H1 (cell line): ENCODE measurements at regions not wholly inside any gene's neighbourhood (a gene's known extent, or its start where the extent isn't known, plus 50 kb on each side); places are given as distances from the start of the nearest gene placed in this dataset.

Experiments used
- CTCF ChIA-PET: fragments of 300-600 bp; sonication (Branson Sonifier 250); formaldehyde crosslinking; loops from one replicate; lab custom pipeline; 2021; ENCODE audit not compliant: partially characterized antibody; lab: Charles Lee
- POLR2A ChIA-PET: fragments of 300-600 bp; sonication (Branson Sonifier 250); formaldehyde crosslinking; loops from one replicate; lab custom pipeline; 2021; ENCODE audit warnings: inconsistent platforms; ENCODE audit not compliant: partially characterized antibody; lab: Charles Lee
- DNase-seq, 2 experiments: peaks; one replicate each; pipeline versions ENCODE4 v3.0.0 to v3.0.0-alpha.2; 2010 to 2022; ENCODE audit warnings: low spot score in 2 of 2, low read depth in 1 of 2, mixed read lengths in 1 of 2
- FAIRE-seq: peaks from 2 replicates; lab custom pipeline; 2011; peaks lifted over from hg19 to GRCh38; lab: Jason Lieb, UNC
- H2AFZ ChIP-seq: 2 replicates; pipeline ENCODE4 v1.8.1; 2012; ENCODE audit warnings: low read length, inconsistent platforms
- H2AK5ac ChIP-seq: 2 replicates; pipeline ENCODE4 v1.6.1; 2013; ENCODE audit warnings: low read depth, low read length
- H2BK120ac ChIP-seq: replicated peaks from 2 replicates; pipeline ENCODE3; 2013; ENCODE audit warnings: low read depth, low read length, inconsistent platforms
- H2BK12ac ChIP-seq: 2 replicates; pipeline ENCODE4 v1.6.1; 2013; ENCODE audit warnings: low read depth, low read length
- H2BK15ac ChIP-seq: 2 replicates; pipeline ENCODE4 v1.6.1; 2013; ENCODE audit warnings: low read length
- H2BK20ac ChIP-seq: 2 replicates; pipeline ENCODE4 v1.6.1; 2013; ENCODE audit warnings: low read length
- H2BK5ac ChIP-seq: 2 replicates; pipeline ENCODE4 v1.6.1; 2013; ENCODE audit warnings: low read depth, low read length
- H3K14ac ChIP-seq: 2 replicates; pipeline ENCODE4 v1.6.1; 2013; ENCODE audit warnings: inconsistent platforms; ENCODE audit not compliant: insufficient read length
- H3K18ac ChIP-seq: 2 replicates; pipeline ENCODE4 v1.6.1; 2013; ENCODE audit warnings: low read length; ENCODE audit errors: extremely low read depth
- H3K23ac ChIP-seq: 2 replicates; pipeline ENCODE4 v1.6.1; 2013; ENCODE audit warnings: inconsistent platforms; ENCODE audit not compliant: insufficient read length
- H3K23me2 ChIP-seq: 2 replicates; pipeline ENCODE4 v1.6.1; 2013; ENCODE audit warnings: low read depth, low read length
- H3K27ac ChIP-seq: 2 replicates; pipeline ENCODE4 v1.6.1; 2011; ENCODE audit warnings: low read depth, low read length, inconsistent platforms
- H3K27me3 ChIP-seq, 4 experiments: replicated peaks in 1 of 4; 1 replicate in 1 of 4; 2 replicates in 3 of 4; pipeline versions ENCODE4 v1.6.1 to v1.8.1; 2011 to 2013; ENCODE audit warnings: low read length in 3 of 4, mild to moderate bottlenecking in 3 of 4, inconsistent platforms in 2 of 4, mixed read lengths in 2 of 4, moderate library complexity in 1 of 4; ENCODE audit not compliant: control insufficient read depth in 3 of 4, insufficient read depth in 3 of 4; ENCODE audit errors: extremely low read depth in 1 of 4
- H3K36me3 ChIP-seq, 4 experiments: 2 replicates each; pipeline versions ENCODE4 v1.6.1 to v1.8.1; 2011 to 2013; ENCODE audit warnings: mild to moderate bottlenecking in 4 of 4, low read length in 3 of 4, moderate library complexity in 2 of 4, control low read depth in 1 of 4, inconsistent platforms in 1 of 4; ENCODE audit not compliant: insufficient read depth in 4 of 4, control insufficient read depth in 2 of 4
- H3K4ac ChIP-seq: replicated peaks from 2 replicates; pipeline ENCODE3; 2013; ENCODE audit warnings: low read length, low read depth, mixed read lengths, inconsistent platforms; ENCODE audit not compliant: insufficient read length
- H3K4me1 ChIP-seq, 4 experiments: replicated peaks in 1 of 4; 1 replicate in 1 of 4; 2 replicates in 3 of 4; pipeline versions ENCODE4 v1.6.1 to v1.8.1; 2011 to 2013; ENCODE audit warnings: low read length in 3 of 4, inconsistent platforms in 2 of 4, mixed read lengths in 1 of 4; ENCODE audit not compliant: insufficient read depth in 4 of 4, control insufficient read depth in 3 of 4
- H3K4me2 ChIP-seq, 2 experiments: 2 replicates each; pipeline versions ENCODE4 v1.6.1 to v1.8.1; 2011 to 2013; ENCODE audit warnings: low read depth in 2 of 2, low read length in 2 of 2, control low read depth in 1 of 2, inconsistent platforms in 1 of 2, mild to moderate bottlenecking in 1 of 2; ENCODE audit not compliant: insufficient read depth in 1 of 2
- H3K4me3 ChIP-seq, 4 experiments: fragments of 200-600, 300-600 bp in 1 of 4; sonication (generic), shearing (Covaris generic), sonication (Bioruptor Twin) in 1 of 4; 2 replicates each; pipeline versions ENCODE4 v1.5.1 to v1.8.1; 2011 to 2016; ENCODE audit warnings: low read length in 4 of 4, low read depth in 3 of 4, control low read depth in 2 of 4, inconsistent platforms in 2 of 4, mild to moderate bottlenecking in 2 of 4, mixed read lengths in 1 of 4, moderate library complexity in 1 of 4; ENCODE audit not compliant: insufficient read depth in 2 of 4; ENCODE audit errors: extremely low read depth in 1 of 4
- H3K56ac ChIP-seq: replicated peaks from 2 replicates; pipeline ENCODE3; 2013; ENCODE audit warnings: low read depth, mild to moderate bottlenecking, mixed read lengths, low read length, inconsistent platforms; ENCODE audit not compliant: insufficient read length
- H3K79me1 ChIP-seq: 2 replicates; pipeline ENCODE4 v1.6.1; 2013; ENCODE audit warnings: low read depth, low read length, control low read depth
- H3K79me2 ChIP-seq, 2 experiments: 2 replicates each; pipeline versions ENCODE4 v1.6.1 to v1.8.1; 2012 to 2013; ENCODE audit warnings: low read length in 2 of 2, mild to moderate bottlenecking in 2 of 2, inconsistent platforms in 1 of 2; ENCODE audit not compliant: insufficient read depth in 2 of 2, control insufficient read depth in 1 of 2
- H3K9ac ChIP-seq, 4 experiments: replicated peaks in 1 of 4; 1 replicate in 1 of 4; 2 replicates in 3 of 4; pipeline versions ENCODE4 v1.6.1 to v1.8.1; 2011 to 2013; ENCODE audit warnings: low read depth in 3 of 4, low read length in 3 of 4, control low read depth in 2 of 4, mild to moderate bottlenecking in 2 of 4, moderate library complexity in 2 of 4, inconsistent platforms in 1 of 4; ENCODE audit errors: extremely low read depth in 1 of 4
- H3K9me3 ChIP-seq, 2 experiments: 2 replicates each; pipeline versions ENCODE4 v1.6.1 to v1.8.1; 2012 to 2013; ENCODE audit warnings: mild to moderate bottlenecking in 2 of 2, moderate library complexity in 2 of 2, control low read depth in 1 of 2, inconsistent platforms in 1 of 2, low read depth in 1 of 2, low read length in 1 of 2, mixed read lengths in 1 of 2; ENCODE audit not compliant: insufficient read depth in 2 of 2
- H4K20me1 ChIP-seq, 2 experiments: replicated peaks in 1 of 2; 2 replicates each; pipeline versions ENCODE3 to v1.8.1; 2011 to 2013; ENCODE audit warnings: inconsistent platforms in 2 of 2, low read length in 2 of 2, mild to moderate bottlenecking in 1 of 2; ENCODE audit not compliant: insufficient read depth in 2 of 2, control insufficient read depth in 1 of 2
- H4K5ac ChIP-seq: 2 replicates; pipeline ENCODE4 v1.6.1; 2013; ENCODE audit warnings: low read length, low read depth, mixed read lengths, inconsistent platforms; ENCODE audit not compliant: insufficient read length
- H4K8ac ChIP-seq: 2 replicates; pipeline ENCODE4 v1.8.0; 2013; ENCODE audit warnings: mild to moderate bottlenecking, moderate library complexity, low read length, inconsistent platforms; ENCODE audit not compliant: insufficient read depth; ENCODE audit errors: extremely low read depth
- H4K91ac ChIP-seq: replicated peaks from 2 replicates; pipeline ENCODE3; 2013; ENCODE audit warnings: low read length, mixed read lengths, inconsistent platforms; ENCODE audit not compliant: insufficient read length
- CEBPB ChIP-seq: IDR thresholded peaks from 2 replicates; pipeline ENCODE4 v1.6.1; 2012; ENCODE audit warnings: low read depth, low read length
- EP300 ChIP-seq, 2 experiments: IDR thresholded peaks; 1 replicate in 1 of 2; 2 replicates in 1 of 2; pipeline ENCODE4 v1.6.1; 2011 to 2012; ENCODE audit warnings: low read depth in 2 of 2, low read length in 2 of 2, mild to moderate bottlenecking in 2 of 2, borderline replicate concordance in 1 of 2, inconsistent platforms in 1 of 2, moderate library complexity in 1 of 2
- FOSL1 ChIP-seq: IDR thresholded peaks from 2 replicates; pipeline ENCODE4 v1.6.1; 2011; ENCODE audit warnings: mild to moderate bottlenecking, low read depth, low read length, moderate library complexity; ENCODE audit not compliant: insufficient read depth
- GTF2F1 ChIP-seq: IDR thresholded peaks from 2 replicates; pipeline ENCODE4 v1.6.1; 2012; ENCODE audit warnings: low read depth, low read length, improper control_type of control experiment, borderline replicate concordance
- JUN ChIP-seq: IDR thresholded peaks from 2 replicates; pipeline ENCODE4 v1.6.1; 2011; ENCODE audit warnings: low read depth, mild to moderate bottlenecking, improper control_type of control experiment, low read length
- RAD21 ChIP-seq, 2 experiments: IDR thresholded peaks in 1 of 2; conservative IDR thresholded peaks in 1 of 2; 2 replicates each; pipeline ENCODE4 v1.6.1; 2011; ENCODE audit warnings: low read depth in 2 of 2, low read length in 2 of 2, improper control_type of control experiment in 1 of 2, inconsistent platforms in 1 of 2, mild to moderate bottlenecking in 1 of 2, moderate library complexity in 1 of 2
- RBBP5 ChIP-seq: IDR thresholded peaks from 2 replicates; pipeline ENCODE4 v1.7.1; 2012; ENCODE audit warnings: low read depth, mild to moderate bottlenecking, inconsistent platforms, low read length, moderate library complexity, borderline replicate concordance
- SAP30 ChIP-seq: fragments of 300-600 bp; sonication (generic); IDR thresholded peaks from 2 replicates; pipeline ENCODE4 v1.7.1; 2012; ENCODE audit warnings: low read length, moderate library complexity, mild to moderate bottlenecking, inconsistent platforms; ENCODE audit not compliant: insufficient read depth, insufficient replicate concordance
- SP2 ChIP-seq: IDR thresholded peaks from 2 replicates; pipeline ENCODE4 v1.6.1; 2012; ENCODE audit warnings: mild to moderate bottlenecking, low read length, inconsistent platforms
- TCF12 ChIP-seq: IDR thresholded peaks from 2 replicates; pipeline ENCODE4 v1.6.1; 2011; ENCODE audit warnings: low read depth, mild to moderate bottlenecking, low read length
- USF2 ChIP-seq: IDR thresholded peaks from 2 replicates; pipeline ENCODE4 v1.6.1; 2011; ENCODE audit warnings: low read length, improper control_type of control experiment
- WGBS, 2 experiments: shearing (Covaris generic) in 1 of 2; methylation state at CpG; one replicate each; pipeline versions ENCODE4 v1.1.6 to v1.1.7; 2013 to 2015; ENCODE audit warnings: low lambda C conversion rate in 2 of 2, mixed read lengths in 2 of 2, inconsistent platforms in 1 of 2, low coverage in 1 of 2, missing lambda C conversion rate in 1 of 2; ENCODE audit not compliant: insufficient replicate concordance in 2 of 2, insufficient coverage in 1 of 2, insufficient read length in 1 of 2; ENCODE audit errors: extremely low coverage in 1 of 2, missing lambda C conversion rate in 1 of 2; 5-methylcytosine and 5-hydroxymethylcytosine counted together

- H2BK5ac ChIP-seq: no peak overlapping the region
- H3K56ac ChIP-seq: no peak overlapping the region
- no peak overlapping the region for H3K18ac ChIP-seq
- no peak overlapping the region for H4K8ac ChIP-seq
- H3K4me1 ChIP-seq: peaks cover 3 to 17% (median 10%) of the 10 kb centered on the region in 4 experiments
- H2BK120ac ChIP-seq: no peak overlapping the region
- CTCF ChIA-PET: interaction anchor here (0.7 to 1.8 kb wide), 3 partner anchors 9 to 209 kb away, joined by 3 to 4 read pairs (median 3); no protein-coding TSS in a partner anchor
- H3K23me2 ChIP-seq: peaks cover 12% of the 10 kb centered on the region
- no peak overlapping the region for H3K27ac ChIP-seq
- H3K9ac ChIP-seq: no peak overlapping the region
- H2BK20ac ChIP-seq: no peak overlapping the region
- DNase-seq (no peak), FAIRE-seq (no peak)
- H4K91ac ChIP-seq: no peak overlapping the region
- no peaks in the 10 kb centered on the region for H3K9me3 ChIP-seq
- no peaks in the 10 kb centered on the region for H3K36me3 ChIP-seq
- H2AFZ ChIP-seq: no peak overlapping the region
- H3K4me3 ChIP-seq: no peak overlapping the region
- no peak overlapping the region for H3K14ac ChIP-seq
- no peak overlapping the region for H4K5ac ChIP-seq
- no peak overlapping the region for H3K4ac ChIP-seq
- no peak overlapping the region for H2BK12ac ChIP-seq
- no peak overlapping the region for H2BK15ac ChIP-seq
- peaks cover 0 to 5% (median 0%) of the 10 kb centered on the region in 4 experiments; a peak in 3 of 7 replicates for H3K27me3 ChIP-seq
- H3K79me2 ChIP-seq: no peaks in the 10 kb centered on the region
- 0 out of 2 replicates have a peak, but pooled peaks cover 2% of the 10 kb centered on the region for H3K79me1 ChIP-seq
- peaks cover 0 to 8% of the 10 kb centered on the region in 2 experiments for H4K20me1 ChIP-seq
- no peak overlapping the region for H2AK5ac ChIP-seq
- no peak overlapping the region for H3K23ac ChIP-seq
- POLR2A ChIA-PET: no interaction called here
- H3K4me2 ChIP-seq: no peak overlapping the region
- 82% methylated on average over 10 of the region's 12 CpGs; no CpG with 5 or more reads in 1 of the 2 experiments for WGBS, 2 experiments
- TF ChIP-seq SAP30: no peak
- no peak for TF ChIP-seq USF2
- no peak for TF ChIP-seq JUN
- TF ChIP-seq CEBPB: no peak
- no peak for TF ChIP-seq EP300 (IDR thresholded peaks at IDR 0.05; ENCODE audit: borderline replicate concordance in 1 of 2, low read depth in 2 of 2, low read length in 2 of 2)
- no peak for TF ChIP-seq RAD21 (IDR thresholded peaks at IDR 0.05 in 1 of 2, conservative IDR thresholded peaks at IDR 0.05 in 1 of 2; ENCODE audit: low read depth in 2 of 2, low read length in 2 of 2)
- TF ChIP-seq TCF12: no peak
- no peak for TF ChIP-seq GTF2F1
- TF ChIP-seq SP2: no peak
- TF ChIP-seq FOSL1: no peak
- TF ChIP-seq RBBP5: no peak
These were observed 111.5 kb downstream of the ETS2 start for GRCh38 chr21:38917043-38917774.
